T47D (cell line): ENCODE measurements at regions not wholly inside any gene's neighbourhood (a gene's known extent, or its start where the extent isn't known, plus 50 kb on each side); places are given as distances from the start of the nearest gene placed in this dataset.
A peak's percentile ranks its signal among the peaks of the same experiment; 100 is the strongest.
"Not testable (repeated sequence)": the region's sequence is repeated elsewhere in the genome, so short reads cannot be mapped to it uniquely, and the experiment has no call there.

Experiments
- DNase-seq, 2 experiments: peaks; one replicate each; pipeline versions ENCODE4 v3.0.0 to v3.0.0-alpha.2; 2011 to 2012; ENCODE audit warnings: low read depth in 1 of 2, low spot score in 1 of 2
- JUND ChIP-seq: IDR thresholded peaks from 2 replicates; pipeline ENCODE4 v1.6.1; 2012; ENCODE audit warnings: low read depth
- in situ Hi-C: cut with HindIII; loops from 2 replicates; pipeline ENCODE4 v1.10.0; 2016; ENCODE audit warnings: low sequenced_read_pairs, low pct_unique_long_range_greater_than_20kb

DNA sequence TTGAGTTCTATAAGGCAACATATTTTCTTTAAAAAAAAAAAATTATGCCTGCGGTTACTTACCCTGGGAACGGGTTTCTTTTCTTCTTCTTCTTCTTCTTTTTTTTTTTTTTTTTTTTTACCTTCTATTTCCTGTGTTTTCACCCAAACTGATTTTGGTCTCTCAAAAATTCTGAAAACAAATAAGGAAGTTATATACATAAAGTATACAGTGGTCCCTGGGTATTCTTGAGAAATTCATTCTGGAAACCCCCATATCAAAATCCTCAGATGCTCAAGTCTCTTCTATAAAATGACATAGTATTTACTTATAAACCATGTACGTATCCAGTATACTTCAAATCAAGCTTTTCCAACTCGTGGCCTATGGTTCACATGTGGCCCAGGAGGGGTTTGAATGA, 326.7 kb downstream of the MAT2B start:
- in situ Hi-C loops, result no loop called here
- DNase-seq, result no peak

GRCh38 chr5:163838738-163839137, 333.3 kb downstream of the MAT2B start:
- in situ Hi-C loops, result no loop called here
- no peak for TF ChIP-seq JUND
- DNase-seq, result no peak

More for the DNA sequence above, 326.7 kb downstream of the MAT2B start:
- no peak for TF ChIP-seq JUND

GRCh38 chr5:163846512-163846911, 341.1 kb downstream of the MAT2B start:
- in situ Hi-C loops, result no loop called here
- TF ChIP-seq JUND, result no peak
- peak; percentile 12 to 86 for DNase-seq

DNA sequence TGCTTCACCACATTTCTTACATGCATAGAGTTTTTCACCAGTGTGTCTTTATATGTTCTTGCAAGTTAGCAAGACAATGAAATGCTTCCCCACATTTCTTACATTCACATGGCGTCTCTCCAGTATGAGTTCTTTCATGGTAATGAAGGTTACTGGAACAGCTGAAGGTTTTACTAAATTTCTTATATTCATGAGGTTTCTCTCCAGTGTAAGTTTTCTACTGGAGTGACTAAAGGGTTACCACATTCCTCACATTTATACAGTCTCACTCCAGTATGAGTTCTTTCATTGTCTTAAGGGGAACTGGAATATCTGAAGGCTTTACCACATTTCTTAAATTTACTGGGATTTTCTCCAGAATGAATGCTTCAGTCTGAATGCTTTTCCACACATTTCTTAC, 350.3 kb downstream of the MAT2B start:
- TF ChIP-seq JUND, result no peak
- no peak for DNase-seq
- in situ Hi-C loops, result no loop called here

GRCh38 chr5:163861670-163862069, 356.3 kb downstream of the MAT2B start:
- in situ Hi-C loops, result no loop called here
- DNase-seq, result no peak
- no peak for TF ChIP-seq JUND

- TF ChIP-seq JUND, result no peak
- in situ Hi-C loops, result no loop called here
- DNase-seq, result no peak
Measured at GRCh38 chr5:163867324-163867723, 361.9 kb downstream of the MAT2B start.

GRCh38 chr5:163867738-163868137, 362.3 kb downstream of the MAT2B start:
- in situ Hi-C loops, result no loop called here

DNA sequence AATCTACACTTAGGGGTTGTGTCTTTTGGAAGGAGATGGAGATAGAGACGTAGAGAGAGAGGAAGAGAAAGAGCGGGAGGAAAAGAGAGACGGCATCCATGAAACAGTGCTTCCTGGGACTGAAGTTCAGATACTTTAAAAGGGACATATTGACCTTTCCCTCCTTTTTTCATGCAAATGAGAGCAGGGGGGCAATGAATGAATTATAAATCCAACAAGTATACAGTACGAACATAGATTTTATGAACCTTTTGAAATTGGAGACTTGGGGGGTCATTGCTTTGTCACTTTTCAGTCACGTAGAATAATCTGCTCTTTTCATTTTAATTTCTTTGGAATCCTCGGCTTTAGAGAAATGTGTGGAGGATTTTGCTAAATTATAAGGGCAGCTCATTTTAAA, 364.2 kb downstream of the MAT2B start:
- in situ Hi-C loops, result no loop called here
- DNase-seq, result no peak
- no peak for TF ChIP-seq JUND

More at GRCh38 chr5:163867738-163868137, 362.3 kb downstream of the MAT2B start:
- no peak for TF ChIP-seq JUND
- no peak for DNase-seq

DNA sequence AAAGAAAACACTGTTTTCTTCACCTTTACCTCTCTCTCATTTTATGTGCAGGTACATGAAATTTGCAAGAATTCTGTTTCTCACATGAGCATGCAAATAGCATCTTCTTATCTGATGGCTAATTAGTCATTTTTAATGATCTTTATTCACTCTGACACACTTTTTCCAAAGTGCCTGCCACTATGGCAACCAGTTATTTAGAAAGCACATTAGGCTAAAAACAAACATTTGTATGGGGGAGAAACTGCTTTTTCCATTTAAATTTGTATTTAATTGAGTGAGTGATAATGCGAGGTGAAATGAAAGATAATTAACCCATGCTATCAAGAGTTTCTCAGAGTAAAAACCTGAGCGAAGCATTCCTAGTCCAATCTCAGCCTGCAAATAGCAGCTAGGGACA, 365.0 kb downstream of the MAT2B start:
- TF ChIP-seq JUND, result no peak
- no peak for DNase-seq
- in situ Hi-C loops, result no loop called here

GRCh38 chr5:163874431-163874830, 369.0 kb downstream of the MAT2B start:
- in situ Hi-C loops, result no loop called here
- no peak for TF ChIP-seq JUND
- DNase-seq, result no peak

- DNase-seq, in situ Hi-C loops: not testable (repeated sequence)
Measured at GRCh38 chr5:163874912-163875311, 369.5 kb downstream of the MAT2B start.

DNA sequence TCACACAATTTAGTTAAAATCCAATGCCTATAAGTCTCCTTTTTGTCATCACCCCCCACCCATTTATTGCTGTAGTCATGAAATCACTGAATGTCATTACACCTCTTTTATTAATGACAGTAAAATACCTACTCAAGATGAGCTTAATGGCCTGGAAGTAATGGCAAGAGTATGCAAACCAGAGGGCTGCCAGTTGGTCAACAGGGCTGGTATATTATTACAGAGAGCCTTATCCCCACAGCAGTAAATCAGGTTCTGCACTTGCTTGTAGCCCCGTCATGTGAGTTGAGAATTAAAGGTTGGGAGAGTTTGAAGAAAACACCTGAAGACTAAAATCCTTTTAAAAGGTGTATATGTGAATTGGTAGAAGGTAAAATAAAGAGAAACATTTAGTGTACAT, 372.4 kb downstream of the MAT2B start:
- in situ Hi-C loops, result no loop called here
- DNase-seq, result no peak
- no peak for TF ChIP-seq JUND

- in situ Hi-C loops, result no loop called here
- no peak for DNase-seq
- no peak for TF ChIP-seq JUND
Measured at GRCh38 chr5:163878490-163878889, 373.1 kb downstream of the MAT2B start.

DNA sequence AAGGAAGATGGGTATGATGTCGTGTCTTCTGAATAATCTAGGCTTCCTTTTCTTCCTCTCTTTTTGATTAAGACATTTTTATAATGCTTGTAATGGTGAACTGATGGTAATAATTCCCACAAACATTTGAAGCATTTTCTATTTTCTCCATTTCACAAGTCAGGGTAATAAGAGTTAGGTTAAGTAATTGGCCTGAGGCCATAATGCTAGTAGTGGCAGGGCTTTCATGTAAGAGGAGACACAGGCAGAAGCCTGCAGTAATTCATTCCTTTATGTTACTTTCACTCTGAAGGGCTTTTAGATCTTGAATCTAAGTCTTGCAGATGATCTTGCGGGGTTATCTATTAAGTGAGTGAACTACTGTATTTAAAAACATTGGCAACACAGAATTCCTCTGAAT, 374.9 kb downstream of the MAT2B start:
- DNase-seq, result no peak
- no peak for TF ChIP-seq JUND
- in situ Hi-C loops, result no loop called here
